ENCODE measurements at regions not wholly inside any gene's neighbourhood (a gene's known extent, or its start where the extent isn't known, plus 50 kb on each side); places are given as distances from the start of the nearest gene placed in this dataset.

GRCh38 chr7:19589446-19589845, 119.4 kb downstream of the POLR1F start:
- intact Hi-C loops (cut with DNase I; ENCODE audit: low total_unique reads): no loop called here
- no peak for DNase-seq (ENCODE audit: low spot score in 2 of 2)
- no peak overlapping the region for H3K4me3 ChIP-seq (ENCODE audit: low read depth, poor library complexity, severe bottlenecking)
- TF ChIP-seq POLR2A (IDR thresholded peaks at IDR 0.05) (no peak), CTCF (IDR thresholded peaks at IDR 0.05) (no peak)
- 45 to 60% methylated on average over 3 of the region's 3 CpGs for WGBS, 2 donors

- WGBS, 2 donors: 48 to 49% methylated on average over 2 of the region's 2 CpGs
- TF ChIP-seq CTCF (IDR thresholded peaks at IDR 0.05) (no peak), POLR2A (IDR thresholded peaks at IDR 0.05) (no peak)
- no peak for DNase-seq (ENCODE audit: low spot score in 2 of 2)
- intact Hi-C loops (cut with DNase I; ENCODE audit: low total_unique reads): no loop called here
- H3K4me3 ChIP-seq (ENCODE audit: low read depth, poor library complexity, severe bottlenecking): no peak overlapping the region
Measured at GRCh38 chr7:19587291-19587690, 121.5 kb downstream of the POLR1F start.

GRCh38 chr7:19585761-19586160, 123.1 kb downstream of the POLR1F start:
- intact Hi-C loops (cut with DNase I; ENCODE audit: low total_unique reads): no loop called here
- DNase-seq (ENCODE audit: low spot score in 2 of 2): no peak
- TF ChIP-seq POLR2A (IDR thresholded peaks at IDR 0.05) (no peak), CTCF (IDR thresholded peaks at IDR 0.05) (no peak)
- H3K4me3 ChIP-seq (ENCODE audit: low read depth, poor library complexity, severe bottlenecking): no peak overlapping the region
- 81 to 87% methylated on average over 2 of the region's 2 CpGs for WGBS, 2 donors

GRCh38 chr7:19575909-19576557, 132.8 kb downstream of the POLR1F start:
- intact Hi-C loops (cut with DNase I; ENCODE audit: low total_unique reads): no loop called here
- DNase-seq (ENCODE audit: low spot score in 2 of 2): no peak
- no peak overlapping the region for H3K4me3 ChIP-seq (ENCODE audit: low read depth, poor library complexity, severe bottlenecking)
- WGBS, 2 donors: 66 to 76% methylated on average over 2 of the region's 2 CpGs
- TF ChIP-seq POLR2A (IDR thresholded peaks at IDR 0.05): no peak
- no peak for TF ChIP-seq CTCF (IDR thresholded peaks at IDR 0.05)

- no peak overlapping the region for H3K4me3 ChIP-seq (ENCODE audit: low read depth, poor library complexity, severe bottlenecking)
- 36 to 52% methylated on average over 5 of the region's 5 CpGs for WGBS, 2 donors
- TF ChIP-seq CTCF (IDR thresholded peaks at IDR 0.05) (no peak), POLR2A (IDR thresholded peaks at IDR 0.05) (no peak)
- intact Hi-C loops (cut with DNase I; ENCODE audit: low total_unique reads): no loop called here
- no peak for DNase-seq (ENCODE audit: low spot score in 2 of 2)
Measured at GRCh38 chr7:19574131-19574530, 134.7 kb downstream of the POLR1F start.

- TF ChIP-seq POLR2A (IDR thresholded peaks at IDR 0.05): no peak
- TF ChIP-seq CTCF (IDR thresholded peaks at IDR 0.05): no peak
- H3K4me3 ChIP-seq (ENCODE audit: low read depth, poor library complexity, severe bottlenecking): no peak overlapping the region
- 62% methylated on average over 4 of the region's 4 CpGs for WGBS, 2 donors
- DNase-seq (ENCODE audit: low spot score in 2 of 2): no peak
- intact Hi-C loops (cut with DNase I; ENCODE audit: low total_unique reads): no loop called here
Measured at GRCh38 chr7:19572566-19572965, 136.3 kb downstream of the POLR1F start.
